ENCODE measurements at regions not wholly inside any gene's neighbourhood (a gene's known extent, or its start where the extent isn't known, plus 50 kb on each side); places are given as distances from the start of the nearest gene placed in this dataset.
"Not testable (repeated sequence)": the region's sequence is repeated elsewhere in the genome, so short reads cannot be mapped to it uniquely, and the experiment has no call there.

DNA sequence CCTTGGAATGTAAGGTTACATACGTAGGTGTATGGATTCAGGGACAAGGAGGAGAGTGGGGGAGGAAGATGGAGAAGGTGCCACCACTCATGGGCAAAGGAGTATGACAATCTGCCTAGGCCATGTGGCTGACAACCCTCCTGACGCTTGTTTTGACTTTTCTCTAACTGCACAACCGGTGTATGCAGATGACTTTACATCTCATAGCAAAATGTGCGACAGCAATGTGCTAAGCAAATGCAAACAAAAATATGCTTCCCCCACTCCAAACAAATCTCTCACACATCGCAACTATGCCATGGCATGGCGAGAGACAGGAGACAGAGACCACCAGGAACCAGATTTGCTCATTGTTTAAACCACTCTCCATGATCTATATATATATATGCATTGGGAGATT is 191.8 kb downstream of the BLID start:
- DNase-seq (ENCODE audit: low read depth) = no peak
- TF ChIP-seq, protein P1, sequence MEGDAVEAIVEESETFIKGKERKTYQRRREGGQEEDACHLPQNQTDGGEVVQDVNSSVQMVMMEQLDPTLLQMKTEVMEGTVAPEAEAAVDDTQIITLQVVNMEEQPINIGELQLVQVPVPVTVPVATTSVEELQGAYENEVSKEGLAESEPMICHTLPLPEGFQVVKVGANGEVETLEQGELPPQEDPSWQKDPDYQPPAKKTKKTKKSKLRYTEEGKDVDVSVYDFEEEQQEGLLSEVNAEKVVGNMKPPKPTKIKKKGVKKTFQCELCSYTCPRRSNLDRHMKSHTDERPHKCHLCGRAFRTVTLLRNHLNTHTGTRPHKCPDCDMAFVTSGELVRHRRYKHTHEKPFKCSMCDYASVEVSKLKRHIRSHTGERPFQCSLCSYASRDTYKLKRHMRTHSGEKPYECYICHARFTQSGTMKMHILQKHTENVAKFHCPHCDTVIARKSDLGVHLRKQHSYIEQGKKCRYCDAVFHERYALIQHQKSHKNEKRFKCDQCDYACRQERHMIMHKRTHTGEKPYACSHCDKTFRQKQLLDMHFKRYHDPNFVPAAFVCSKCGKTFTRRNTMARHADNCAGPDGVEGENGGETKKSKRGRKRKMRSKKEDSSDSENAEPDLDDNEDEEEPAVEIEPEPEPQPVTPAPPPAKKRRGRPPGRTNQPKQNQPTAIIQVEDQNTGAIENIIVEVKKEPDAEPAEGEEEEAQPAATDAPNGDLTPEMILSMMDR (conservative IDR thresholded peaks at IDR 0.05; ENCODE audit: low read depth, low read length) = no peak
- no peak overlapping the region for H3K4me3 ChIP-seq (ENCODE audit: low read depth, low read length)

GRCh38 chr11:121917482-121917881 is 198.5 kb downstream of the BLID start:
- DNase-seq (ENCODE audit: low read depth) = no peak
- no peak overlapping the region for H3K4me3 ChIP-seq (ENCODE audit: low read depth, low read length)
- TF ChIP-seq, protein P1 (conservative IDR thresholded peaks at IDR 0.05; ENCODE audit: low read depth, low read length) = no peak

- TF ChIP-seq, protein P1 (conservative IDR thresholded peaks at IDR 0.05; ENCODE audit: low read depth, low read length) = no peak
- DNase-seq (ENCODE audit: low read depth) = no peak
- no peak overlapping the region for H3K4me3 ChIP-seq (ENCODE audit: low read depth, low read length)
These were observed 201.4 kb downstream of the BLID start for GRCh38 chr11:121914508-121915059.

DNA sequence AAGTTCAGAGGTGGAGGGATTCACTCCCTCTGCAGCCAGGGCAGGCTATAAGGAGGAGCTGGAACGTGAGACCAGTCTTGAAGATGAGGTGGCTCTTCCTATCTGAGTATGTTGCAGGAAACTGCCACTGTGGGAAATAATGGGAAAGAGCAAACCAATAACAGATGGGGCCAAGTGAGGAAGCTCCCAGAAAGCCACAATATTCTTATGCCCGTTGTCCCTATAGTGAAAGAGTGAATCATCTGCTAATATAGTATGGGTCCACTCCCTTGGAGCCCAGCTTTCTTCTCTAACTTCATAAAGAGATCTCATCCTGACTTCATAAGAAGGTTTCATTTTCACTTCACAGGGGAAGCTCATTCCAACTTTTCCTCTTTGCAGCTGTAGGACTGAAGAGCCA is 206.4 kb downstream of the BLID start:
- DNase-seq (ENCODE audit: low read depth) = no peak
- TF ChIP-seq, protein P1 (conservative IDR thresholded peaks at IDR 0.05; ENCODE audit: low read depth, low read length) = no peak
- H3K4me3 ChIP-seq (ENCODE audit: low read depth, low read length) = no peak overlapping the region

- TF ChIP-seq, protein P1 (conservative IDR thresholded peaks at IDR 0.05; ENCODE audit: low read depth, low read length) = no peak
- DNase-seq (ENCODE audit: low read depth) = no peak
- no peak overlapping the region for H3K4me3 ChIP-seq (ENCODE audit: low read depth, low read length)
These were observed 208.6 kb downstream of the BLID start for GRCh38 chr11:121907379-121907778.

DNA sequence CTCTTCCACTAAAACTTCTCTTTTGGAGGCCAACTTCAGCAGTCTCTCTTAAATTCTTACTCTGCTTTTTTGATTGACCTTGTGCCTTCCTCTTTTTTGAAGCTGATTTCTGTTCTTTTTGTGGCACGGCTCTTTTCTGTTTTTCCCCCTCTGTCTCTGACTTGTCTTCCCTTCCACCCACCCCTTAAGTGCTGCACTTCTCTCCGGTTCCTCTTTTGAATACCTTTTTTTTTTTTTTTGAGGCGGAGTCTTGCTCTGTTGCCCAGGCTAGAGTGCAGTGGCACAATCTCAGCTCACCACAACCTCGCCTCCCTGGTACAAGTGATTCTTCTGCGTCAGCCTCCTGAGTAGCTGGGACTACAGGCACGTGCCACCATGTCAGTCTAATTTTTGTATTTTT is 211.9 kb downstream of the BLID start:
- no peak overlapping the region for H3K4me3 ChIP-seq (ENCODE audit: low read depth, low read length)
- TF ChIP-seq, protein P1 (conservative IDR thresholded peaks at IDR 0.05; ENCODE audit: low read depth, low read length) = no peak
- no peak for DNase-seq (ENCODE audit: low read depth)

GRCh38 chr11:121901886-121902285 is 214.1 kb downstream of the BLID start:
- TF ChIP-seq, protein P1 (conservative IDR thresholded peaks at IDR 0.05; ENCODE audit: low read depth, low read length) = no peak
- DNase-seq (ENCODE audit: low read depth) = no peak
- H3K4me3 ChIP-seq (ENCODE audit: low read depth, low read length) = no peak overlapping the region

- H3K4me3 ChIP-seq (ENCODE audit: low read depth, low read length); DNase-seq (ENCODE audit: low read depth): not testable (repeated sequence)
These were observed 214.6 kb downstream of the BLID start for GRCh38 chr11:121901417-121901816.

All from epithelial cell of proximal tubule (primary cell).